HG03159 (cell line): ENCODE measurements at regions not wholly inside any gene's neighbourhood (a gene's known extent, or its start where the extent isn't known, plus 50 kb on each side); places are given as distances from the start of the nearest gene placed in this dataset.
"Not testable (repeated sequence)": the region's sequence is repeated elsewhere in the genome, so short reads cannot be mapped to it uniquely, and the experiment has no call there.

ENCODE experiments used
- ATAC-seq: cut with Tn5 transposase; IDR thresholded peaks from one replicate; pipeline ENCODE4 v1.9.1; 2021; ENCODE audit warnings: mild to moderate bottlenecking, moderate library complexity; ENCODE audit not compliant: unreplicated experiment

DNA sequence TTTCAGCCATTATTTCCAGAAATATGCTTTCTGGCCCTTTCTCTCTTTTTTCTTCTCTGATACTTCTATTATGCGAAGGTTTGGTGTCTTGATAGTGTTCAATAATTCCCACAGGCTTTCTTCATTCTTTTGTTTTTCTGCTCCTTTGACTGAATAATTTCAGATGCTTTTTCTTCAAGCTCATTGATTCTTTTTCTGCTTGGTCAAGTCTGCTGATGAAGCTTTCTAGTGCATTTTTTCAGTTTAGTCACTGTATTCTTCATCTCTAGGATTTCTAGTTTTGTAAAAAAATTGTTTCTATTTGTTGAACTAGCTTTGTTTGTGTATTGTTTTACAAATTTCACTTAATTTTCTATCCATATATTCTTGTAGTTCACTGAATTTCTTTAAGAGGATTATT lies 304.0 kb upstream of the TARS1 start:
- no peak for ATAC-seq

DNA sequence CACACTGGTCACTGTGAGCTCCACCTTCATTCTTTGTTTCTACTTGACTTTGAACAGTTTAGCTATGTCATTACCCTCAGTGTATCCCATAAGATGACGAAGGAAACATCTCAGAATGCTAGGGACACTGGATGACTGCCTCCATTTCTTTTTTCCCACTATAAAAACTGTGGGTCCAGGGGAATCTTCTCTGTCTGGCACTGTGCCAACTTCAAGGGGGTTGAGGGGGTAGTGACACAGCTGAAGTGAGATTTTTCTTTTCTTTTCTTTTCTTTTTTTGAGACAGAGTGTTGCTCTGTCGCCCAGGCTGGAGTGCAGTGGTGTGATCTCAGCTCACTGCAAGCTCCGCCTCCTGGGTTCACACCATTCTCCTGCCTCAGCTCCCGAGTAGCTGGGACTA lies 302.6 kb upstream of the TARS1 start:
- ATAC-seq: not testable (repeated sequence)

DNA sequence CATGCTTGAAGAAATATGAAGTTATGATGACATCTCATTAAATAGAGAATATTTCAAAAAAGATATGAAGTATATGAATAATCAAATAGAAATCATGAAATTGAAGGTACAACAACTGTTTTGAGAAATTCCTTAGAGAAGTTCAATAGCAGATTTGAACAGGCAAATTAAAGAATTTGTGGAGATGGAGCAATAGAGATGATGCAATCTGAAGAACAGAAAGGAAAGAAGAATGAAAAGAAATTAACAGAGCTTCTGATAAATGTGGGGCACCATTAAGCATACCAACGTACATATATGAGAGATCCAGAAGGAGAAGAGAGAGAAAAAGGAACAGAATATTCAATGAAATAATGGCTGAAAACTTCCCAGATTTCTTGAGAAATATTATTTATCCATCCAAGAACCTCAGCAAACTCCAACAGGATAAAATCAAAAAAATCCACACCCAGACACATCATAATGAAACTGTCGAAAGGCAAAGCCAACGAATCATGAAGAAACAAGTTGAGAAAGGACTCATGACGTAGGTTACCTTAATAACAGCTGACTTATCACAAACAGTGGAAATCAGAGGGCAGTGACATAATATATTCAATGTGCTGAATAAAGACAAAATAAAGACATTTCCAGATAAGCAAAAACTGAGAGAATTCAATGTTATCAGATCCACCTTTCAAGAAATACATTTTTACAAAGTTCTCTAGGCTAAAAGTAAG lies 297.2 kb upstream of the TARS1 start:
- no peak for ATAC-seq

DNA sequence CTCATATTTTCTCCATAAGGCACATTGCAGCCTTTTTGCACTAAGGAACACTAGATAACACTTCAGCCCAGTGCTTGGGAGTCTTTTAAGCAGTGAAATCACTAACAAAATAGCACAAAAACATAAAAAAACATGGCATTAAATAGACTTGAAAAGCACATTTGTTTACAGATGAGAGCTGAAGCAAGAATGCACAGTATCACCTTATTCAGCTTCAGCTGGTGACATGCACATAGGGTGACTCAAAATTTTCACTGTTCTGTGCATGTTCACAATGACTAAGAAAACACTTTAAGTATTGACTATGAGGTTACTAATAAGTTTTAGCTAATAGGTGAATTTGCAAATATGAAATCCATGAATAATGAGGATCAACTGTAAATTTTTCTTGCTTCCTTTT lies 293.9 kb upstream of the TARS1 start:
- ATAC-seq: no peak

DNA sequence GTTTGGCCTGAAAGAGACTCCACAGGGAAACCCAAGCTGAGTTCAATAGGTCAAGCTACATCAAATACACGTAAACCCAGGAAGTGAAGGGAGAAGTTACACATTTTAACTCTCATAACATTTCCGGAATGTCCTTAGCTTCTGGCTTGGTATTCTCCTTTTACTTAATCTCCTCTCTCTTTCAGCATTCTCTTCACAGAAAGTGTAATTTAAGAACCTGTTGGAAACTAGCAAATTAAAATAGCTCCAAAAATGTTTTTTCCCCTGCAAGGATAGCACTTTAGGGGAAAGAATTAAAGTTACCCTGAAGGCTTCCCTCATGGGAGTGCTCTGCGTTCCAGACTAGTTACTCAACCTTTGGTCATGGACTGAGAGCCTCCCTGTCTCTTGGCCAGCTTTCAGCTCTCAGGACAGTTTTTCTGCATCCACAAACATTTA lies 292.7 kb upstream of the TARS1 start:
- ATAC-seq: no peak

DNA sequence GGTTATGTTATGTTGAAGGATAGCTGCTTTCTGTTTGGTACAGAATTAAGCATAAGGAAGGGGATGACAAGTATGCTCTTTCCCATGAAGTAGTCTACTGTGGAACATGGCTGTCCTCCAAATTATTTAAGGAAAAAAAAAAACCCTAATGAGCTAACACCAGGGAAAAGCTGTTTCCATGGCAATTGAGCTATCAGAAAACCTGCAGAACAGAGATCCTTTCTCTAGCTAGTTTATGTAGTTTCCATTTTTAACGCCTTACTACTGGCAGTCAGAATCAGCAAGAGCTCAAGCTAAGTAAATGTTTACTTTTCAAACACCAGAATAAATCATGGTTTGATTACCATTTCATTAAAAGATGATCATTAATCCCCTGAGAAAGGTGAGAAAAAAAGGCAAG lies 287.4 kb upstream of the TARS1 start:
- ATAC-seq: no peak

DNA sequence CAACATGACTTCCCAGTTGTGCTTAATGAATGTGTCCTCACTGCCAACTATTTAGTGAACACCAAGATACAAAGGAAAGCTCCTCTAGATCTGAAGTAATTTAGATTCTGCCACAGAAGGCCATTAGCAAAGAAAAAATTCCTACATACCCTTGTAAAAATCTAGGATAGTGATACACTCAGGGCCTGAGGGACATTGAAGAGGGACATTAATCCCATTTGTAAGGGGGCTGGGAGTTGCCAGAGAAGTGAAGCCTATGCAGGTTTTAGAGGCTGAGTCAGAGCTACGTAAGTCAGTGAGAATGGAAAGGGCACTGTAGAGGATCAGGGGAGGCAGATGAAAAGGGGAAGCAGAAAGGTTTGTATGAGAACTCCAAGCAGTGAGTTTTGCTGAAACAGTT lies 286.9 kb upstream of the TARS1 start:
- ATAC-seq: no peak

DNA sequence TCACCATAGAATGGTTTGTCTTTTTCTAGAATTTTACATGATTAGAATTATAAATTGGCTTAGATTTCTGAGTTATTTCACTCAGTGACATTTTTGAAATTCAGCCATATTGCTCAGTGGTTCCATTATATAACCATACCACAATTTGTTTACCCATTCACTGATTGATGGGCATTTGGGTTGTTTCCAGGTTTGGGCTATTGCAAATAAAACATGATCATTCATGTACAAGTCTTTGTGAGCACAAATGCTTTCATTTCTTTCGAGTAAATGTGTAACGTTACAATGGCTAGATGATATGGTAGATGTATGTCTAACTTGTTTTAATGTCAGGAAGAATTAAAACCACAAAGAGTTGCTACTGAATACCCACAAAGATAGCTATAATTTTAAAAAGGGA lies 279.9 kb upstream of the TARS1 start:
- no peak for ATAC-seq

DNA sequence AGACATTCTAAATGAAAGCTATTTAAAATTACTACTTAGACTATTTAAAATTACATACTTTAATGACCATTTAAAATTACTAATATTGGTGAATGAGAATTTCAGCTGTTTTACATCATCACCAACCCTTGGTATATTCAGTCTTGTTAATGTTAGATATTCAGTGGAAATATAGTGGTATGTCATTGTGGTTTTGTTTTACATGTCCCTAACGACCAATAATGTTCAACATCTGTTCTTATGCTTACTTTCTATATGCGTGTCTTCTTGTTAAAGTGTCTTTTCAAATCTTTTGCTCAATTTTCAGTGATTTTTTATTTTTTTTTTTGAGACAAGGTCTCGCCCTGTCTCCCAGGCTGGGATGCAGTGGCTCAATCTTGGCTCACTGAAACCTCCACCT lies 279.3 kb upstream of the TARS1 start:
- ATAC-seq: no peak

DNA sequence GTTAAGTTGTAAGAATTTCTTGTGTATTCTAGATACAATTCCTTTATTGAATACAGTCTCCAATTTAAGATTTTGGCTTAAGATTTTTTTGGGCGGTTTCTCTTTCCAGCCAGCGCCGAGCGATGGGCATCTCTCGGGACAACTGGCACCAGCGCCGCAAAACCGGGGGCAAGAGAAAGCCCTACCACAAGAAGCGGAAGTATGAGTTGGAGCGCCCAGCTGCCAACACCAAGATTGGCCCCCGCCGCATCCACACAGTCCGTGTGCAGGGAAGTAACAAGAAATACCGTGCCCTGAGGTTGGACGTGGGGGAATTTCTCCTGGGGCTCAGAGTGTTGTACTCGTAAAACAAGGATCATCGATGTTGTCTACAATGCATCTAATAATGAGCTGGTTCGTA lies 278.7 kb upstream of the TARS1 start:
- ATAC-seq: no peak

DNA sequence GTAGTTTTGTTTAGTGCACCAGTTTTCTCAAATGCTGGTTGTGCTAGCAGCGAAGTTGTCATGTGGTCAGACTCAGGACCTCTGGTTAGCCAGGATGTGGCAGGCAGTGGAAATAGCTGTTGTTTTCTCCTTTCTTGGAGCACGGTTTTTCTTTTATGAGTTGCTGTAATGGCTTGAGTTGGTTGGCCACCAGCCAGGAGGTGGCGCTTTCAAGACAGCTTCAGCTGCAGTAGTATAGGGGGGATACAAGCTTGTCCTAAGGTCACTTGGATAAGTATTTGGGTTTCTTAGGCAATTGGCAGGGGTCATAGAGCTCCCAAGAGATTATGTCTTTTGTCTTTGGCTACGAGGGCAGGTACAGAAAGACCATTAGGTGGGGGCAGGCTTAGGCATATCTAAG lies 274.2 kb upstream of the TARS1 start:
- no peak for ATAC-seq

DNA sequence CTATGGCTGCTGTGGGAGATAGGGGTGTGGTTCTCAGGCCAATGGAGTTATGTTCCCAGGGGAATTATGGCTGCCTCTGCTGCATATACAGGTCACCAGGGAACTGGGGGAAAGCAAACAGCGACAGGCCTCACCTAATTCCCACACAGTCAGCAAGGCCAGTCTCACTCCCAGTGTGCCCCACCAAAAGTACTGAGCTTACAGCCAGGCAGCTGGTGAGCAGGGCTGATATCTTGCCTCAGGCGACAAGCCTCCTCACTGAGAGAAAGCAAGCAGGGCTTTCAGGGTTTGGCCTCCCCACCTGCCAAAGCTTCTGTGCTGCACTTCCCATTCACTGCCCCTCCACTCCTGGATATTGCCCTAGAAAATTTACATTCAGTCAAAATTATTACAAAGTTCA lies 273.8 kb upstream of the TARS1 start:
- no peak for ATAC-seq

DNA sequence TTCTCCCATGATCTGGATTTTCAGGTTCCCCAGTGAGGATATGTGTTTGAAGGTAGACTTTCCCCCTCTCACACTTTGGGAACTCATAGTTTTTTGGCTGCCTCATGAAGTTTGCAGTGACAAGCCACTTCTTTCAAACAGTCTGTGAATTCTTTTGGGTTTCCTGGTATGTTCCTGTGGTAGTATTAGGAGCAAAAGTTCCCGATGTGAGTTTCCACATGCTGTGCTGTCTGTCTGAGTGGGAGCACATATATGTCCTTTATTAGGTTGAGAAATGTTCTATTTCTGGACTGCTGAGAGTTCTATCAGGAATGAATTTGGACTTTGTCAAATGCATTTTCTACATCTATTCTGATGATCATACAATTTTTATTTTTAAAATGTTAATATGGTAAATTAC lies 273.2 kb upstream of the TARS1 start:
- ATAC-seq: no peak

DNA sequence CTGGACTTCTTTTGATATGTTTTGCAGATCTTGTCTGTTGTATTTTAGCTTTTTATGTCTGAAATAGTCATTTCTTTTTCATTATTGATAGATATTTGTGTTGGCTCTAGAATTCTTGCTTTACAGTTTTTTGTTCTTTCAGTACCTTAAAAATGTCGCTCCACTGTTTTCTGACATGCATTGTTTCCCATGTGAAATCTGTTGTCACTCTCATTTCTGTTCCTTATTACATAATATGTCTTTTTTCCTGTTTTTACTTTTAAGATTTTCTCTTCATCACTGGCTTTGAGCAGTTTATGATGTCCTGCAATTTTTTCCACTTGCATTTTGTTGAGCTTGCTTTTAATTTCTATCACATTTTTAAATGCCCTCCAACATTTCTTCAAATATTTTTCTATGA lies 270.4 kb upstream of the TARS1 start:
- ATAC-seq: no peak

DNA sequence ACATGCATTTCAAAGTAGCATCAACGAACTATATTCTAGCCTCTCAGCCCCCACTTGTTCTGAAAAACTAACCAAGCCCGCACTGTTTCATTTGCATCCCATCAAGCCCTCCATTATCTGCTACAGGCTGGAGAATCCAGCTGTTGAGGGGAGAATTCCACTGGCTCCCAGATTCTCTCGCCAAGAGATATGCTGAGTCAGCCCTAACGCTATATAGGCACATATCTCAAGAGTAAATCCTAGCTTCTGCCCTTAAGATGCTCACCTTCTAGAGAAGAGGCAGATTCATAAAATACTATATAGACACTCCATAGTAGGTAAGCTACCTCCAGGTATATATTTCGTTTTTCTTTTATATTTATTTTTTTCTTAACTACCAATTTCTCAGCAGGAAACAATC lies 266.4 kb upstream of the TARS1 start:
- ATAC-seq: no peak

DNA sequence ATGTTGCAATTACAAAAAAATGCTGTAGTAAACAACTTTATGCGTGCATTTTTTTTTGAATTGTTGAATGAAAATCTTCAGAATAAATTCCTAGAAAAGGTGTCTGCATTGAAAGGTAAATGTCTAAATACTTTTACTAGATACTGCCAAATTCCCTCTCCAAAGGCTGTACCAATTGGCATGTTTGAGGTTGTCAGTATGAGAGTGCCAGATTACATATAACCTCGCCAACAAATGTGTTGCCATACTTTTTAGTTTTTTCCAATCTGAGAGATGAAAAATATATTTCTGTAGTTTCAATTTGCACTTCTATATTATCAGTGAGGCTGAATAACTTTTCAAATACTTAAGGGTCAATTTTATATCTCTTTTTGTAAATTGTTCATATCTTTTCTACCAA lies 261.5 kb upstream of the TARS1 start:
- no peak for ATAC-seq

DNA sequence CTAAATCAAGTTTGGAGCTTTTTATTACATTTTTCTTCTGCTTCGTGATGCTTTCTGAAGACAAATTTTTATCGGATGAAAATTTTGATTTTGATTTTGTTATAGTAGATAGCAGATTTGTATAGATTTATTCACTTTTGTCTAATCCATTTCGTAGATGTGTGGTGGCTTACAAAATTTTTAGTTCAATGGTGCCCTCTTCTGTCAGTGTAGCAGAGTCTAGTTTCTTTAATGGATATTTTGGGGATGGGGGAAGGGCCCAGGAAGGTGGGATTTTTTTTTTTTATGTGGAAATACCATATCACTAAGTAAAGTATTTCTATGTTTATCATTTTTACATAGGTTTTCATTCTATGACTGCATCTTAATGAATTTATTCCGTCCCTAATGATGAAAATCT lies 259.9 kb upstream of the TARS1 start:
- no peak for ATAC-seq

DNA sequence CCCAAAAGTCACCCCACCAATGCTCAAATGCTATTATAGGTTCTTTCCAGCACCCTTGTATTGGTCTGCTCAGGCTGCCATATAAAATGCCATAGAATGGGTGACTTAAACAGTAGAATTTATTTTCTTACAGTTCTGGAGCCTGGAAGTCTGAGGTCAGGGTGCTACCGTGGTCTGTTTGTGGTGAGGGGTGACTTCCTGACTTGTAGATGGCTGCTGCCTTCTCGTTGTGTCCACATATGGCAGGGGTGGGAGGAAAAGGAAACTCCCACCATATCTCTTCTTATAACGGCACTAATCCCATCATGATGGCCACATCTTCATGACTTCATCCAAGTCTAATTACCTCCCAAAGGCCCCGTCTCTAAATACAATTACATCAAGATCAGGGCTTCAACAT lies 257.8 kb upstream of the TARS1 start:
- ATAC-seq: no peak

DNA sequence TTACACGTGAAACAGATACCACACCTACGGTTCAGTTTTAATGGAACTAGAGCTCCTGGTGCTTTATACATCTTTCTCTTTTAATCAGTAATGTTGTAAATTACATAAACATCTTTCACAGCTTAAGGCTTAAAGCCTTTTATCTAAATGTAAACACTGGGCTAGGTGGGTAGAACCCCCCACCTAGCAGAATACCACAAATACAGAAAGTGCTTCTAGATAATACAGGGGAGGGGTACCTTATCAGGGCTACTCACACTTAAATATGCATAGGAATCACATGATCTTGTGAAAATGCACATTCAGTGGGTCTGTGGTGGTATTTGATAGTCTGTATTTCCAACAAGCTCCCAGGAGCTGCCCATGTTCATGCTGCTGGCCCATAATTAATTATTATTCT lies 256.4 kb upstream of the TARS1 start:
- ATAC-seq: no peak

DNA sequence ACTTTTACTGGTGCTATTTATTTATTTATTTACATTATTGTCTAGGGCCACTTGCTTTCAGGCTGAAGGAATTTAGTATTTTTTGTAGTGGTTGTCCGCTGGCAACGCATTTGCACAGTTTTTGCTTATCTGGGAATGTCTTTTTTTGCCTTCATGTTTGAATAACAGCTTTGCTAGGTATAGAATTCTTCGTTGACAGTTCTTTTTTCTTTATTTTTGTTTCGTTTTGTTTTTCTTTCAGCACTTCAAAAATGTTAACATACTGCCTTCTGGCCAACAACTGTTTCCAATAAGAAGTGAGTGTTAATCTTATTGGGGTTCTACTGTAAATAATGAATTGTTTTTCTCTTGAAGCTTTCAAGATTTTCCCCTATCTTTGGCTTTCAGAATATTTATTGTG lies 252.7 kb upstream of the TARS1 start:
- ATAC-seq: no peak

DNA sequence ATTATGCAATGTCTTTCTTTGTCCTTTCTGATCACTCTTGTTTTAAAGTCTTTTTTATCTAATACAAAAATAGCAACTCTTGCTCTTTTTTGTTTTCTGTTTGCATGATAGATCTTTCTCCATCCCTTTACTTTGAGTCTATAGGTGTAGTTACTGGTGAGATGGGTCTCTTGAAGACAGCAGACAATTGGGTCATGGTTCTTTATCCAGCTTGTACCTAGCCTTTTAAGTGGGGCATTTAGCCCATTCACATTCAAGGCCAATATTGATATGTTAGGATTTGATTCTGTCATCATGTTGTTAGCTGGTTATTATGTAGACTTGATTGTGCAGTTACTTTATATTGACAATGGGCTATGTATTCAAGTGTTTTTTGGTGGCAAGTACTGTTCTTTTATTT lies 245.9 kb upstream of the TARS1 start:
- ATAC-seq: no peak

DNA sequence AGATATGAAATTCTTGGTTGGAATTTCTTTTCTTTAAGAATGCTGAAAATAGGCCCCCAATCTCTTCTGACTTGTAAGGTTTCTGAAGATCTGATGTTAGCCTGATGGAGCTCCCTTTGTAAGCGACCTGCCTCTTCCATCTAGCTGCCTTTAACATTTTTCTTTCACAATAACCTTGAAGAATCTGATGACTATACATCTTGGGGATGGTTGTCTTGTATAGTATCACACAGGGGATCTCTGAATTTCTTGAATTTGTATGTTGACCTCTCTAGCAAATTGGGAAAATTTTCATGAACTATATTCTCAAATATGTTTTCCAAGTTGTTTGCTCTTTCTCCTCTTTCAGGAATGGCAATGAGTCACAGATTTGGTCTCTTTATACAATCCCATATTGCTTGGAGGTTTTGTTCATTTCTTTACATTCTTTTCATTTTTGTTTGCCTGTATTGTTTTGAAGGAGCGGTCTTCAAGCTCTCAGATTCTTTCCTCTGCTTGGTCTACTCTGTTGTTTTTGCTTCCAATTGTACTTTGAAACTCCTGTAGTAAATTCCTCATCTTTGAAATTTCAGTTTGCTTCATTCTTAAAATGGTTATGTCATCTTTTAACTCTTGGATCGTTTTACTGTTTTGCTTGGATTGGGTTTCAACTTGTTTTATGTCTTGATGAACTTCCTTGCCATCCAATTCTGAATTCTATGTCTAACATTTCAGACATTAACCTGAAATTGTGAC lies 245.2 kb upstream of the TARS1 start:
- no peak for ATAC-seq

DNA sequence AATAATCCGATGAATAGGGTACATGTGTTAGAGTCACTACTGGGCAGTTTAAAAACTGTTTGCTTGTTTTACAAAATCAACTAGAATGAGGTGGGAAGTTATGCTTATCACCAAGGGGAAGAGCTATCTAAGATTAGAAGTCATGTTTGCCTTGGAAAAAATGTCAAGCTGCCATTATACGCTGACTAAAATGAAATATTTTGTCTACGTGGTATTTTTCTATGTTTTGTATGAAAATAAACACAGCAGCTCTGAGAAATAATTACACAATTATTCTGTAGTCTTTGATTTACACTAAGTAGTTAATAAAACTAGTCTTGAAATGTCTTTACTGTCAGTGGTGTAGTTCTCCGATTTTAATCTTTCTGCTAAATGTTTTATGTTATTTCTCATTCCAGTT lies 241.9 kb upstream of the TARS1 start:
- ATAC-seq: no peak
